ENCODE measurements at regions not wholly inside any gene's neighbourhood (a gene's known extent, or its start where the extent isn't known, plus 50 kb on each side); places are given as distances from the start of the nearest gene placed in this dataset.

- H3K4me3 ChIP-seq (ENCODE audit: low read depth, low read length) = no peak overlapping the region
- ChIA-PET POLR2A (no interaction called here), CTCF (no interaction called here)
- H3K36me3 ChIP-seq (ENCODE audit: control insufficient read depth, insufficient read depth, low read length) = no peaks in the 10 kb centered on the region
- H3K27me3 ChIP-seq (ENCODE audit: control insufficient read depth, insufficient read depth, low read length) = no peaks in the 10 kb centered on the region
- DNase-seq (ENCODE audit: low read depth) = no peak
- TF ChIP-seq, protein P1, sequence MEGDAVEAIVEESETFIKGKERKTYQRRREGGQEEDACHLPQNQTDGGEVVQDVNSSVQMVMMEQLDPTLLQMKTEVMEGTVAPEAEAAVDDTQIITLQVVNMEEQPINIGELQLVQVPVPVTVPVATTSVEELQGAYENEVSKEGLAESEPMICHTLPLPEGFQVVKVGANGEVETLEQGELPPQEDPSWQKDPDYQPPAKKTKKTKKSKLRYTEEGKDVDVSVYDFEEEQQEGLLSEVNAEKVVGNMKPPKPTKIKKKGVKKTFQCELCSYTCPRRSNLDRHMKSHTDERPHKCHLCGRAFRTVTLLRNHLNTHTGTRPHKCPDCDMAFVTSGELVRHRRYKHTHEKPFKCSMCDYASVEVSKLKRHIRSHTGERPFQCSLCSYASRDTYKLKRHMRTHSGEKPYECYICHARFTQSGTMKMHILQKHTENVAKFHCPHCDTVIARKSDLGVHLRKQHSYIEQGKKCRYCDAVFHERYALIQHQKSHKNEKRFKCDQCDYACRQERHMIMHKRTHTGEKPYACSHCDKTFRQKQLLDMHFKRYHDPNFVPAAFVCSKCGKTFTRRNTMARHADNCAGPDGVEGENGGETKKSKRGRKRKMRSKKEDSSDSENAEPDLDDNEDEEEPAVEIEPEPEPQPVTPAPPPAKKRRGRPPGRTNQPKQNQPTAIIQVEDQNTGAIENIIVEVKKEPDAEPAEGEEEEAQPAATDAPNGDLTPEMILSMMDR (IDR thresholded peaks at IDR 0.05; ENCODE audit: insufficient read depth, low read depth, low read length) = no peak
These were observed 298.2 kb upstream of the NXPH2 start for GRCh38 chr2:139078376-139078775.

DNA sequence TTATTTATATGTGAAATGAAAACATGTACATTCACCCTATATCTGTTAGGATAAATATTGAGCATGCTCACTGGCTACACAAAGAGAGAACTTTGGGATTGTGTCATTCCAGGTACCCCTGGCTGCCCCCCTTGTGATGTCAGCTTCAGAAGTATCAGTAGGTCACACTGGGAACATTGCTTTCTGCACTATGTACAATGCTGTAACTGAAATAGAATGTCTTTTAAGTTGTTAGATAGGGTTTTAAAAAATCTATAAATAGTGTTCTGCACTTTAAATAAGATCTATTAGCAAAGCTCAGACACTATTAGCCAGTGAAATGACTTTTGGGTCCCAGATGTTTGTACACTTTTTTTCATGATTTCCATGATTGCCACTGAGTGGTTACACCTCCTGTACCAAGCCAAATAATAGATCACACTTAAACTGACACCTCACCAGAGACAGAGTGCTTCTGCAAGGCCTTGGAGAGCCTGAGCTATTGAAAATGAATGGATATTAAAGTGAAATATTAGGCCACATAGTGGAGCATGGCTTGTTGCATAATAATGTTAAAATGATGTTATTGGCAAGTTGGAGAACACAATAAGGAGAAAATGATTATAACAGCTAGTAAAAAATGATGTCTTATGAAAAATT, 297.0 kb upstream of the NXPH2 start:
- POLR2A ChIA-PET = no interaction called here
- CTCF ChIA-PET = no interaction called here
- no peak for DNase-seq (ENCODE audit: low read depth)
- H3K27me3 ChIP-seq (ENCODE audit: control insufficient read depth, insufficient read depth, low read length) = no peaks in the 10 kb centered on the region
- no peaks in the 10 kb centered on the region for H3K36me3 ChIP-seq (ENCODE audit: control insufficient read depth, insufficient read depth, low read length)
- H3K4me3 ChIP-seq (ENCODE audit: low read depth, low read length) = no peak overlapping the region
- TF ChIP-seq, protein P1 (IDR thresholded peaks at IDR 0.05; ENCODE audit: insufficient read depth, low read depth, low read length) = no peak

DNA sequence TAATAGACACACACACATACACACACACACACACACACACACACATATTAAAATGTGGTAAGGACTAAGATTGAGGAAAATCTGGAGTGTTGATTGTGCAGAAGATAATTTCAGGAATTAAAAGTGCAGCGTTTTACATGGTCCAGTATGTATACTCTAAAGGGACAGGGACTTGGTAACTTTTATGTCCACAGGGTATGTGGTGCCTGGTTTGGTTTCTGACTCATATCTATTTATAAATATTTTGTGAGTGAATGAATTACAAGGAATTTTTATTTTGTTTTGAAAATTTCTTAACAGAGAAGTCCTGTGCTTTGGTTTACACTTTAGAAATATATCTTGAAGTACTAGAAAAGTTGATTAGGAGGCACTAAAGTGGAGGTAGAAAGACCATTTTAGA, 287.7 kb upstream of the NXPH2 start:
- POLR2A ChIA-PET = no interaction called here
- TF ChIP-seq, protein P1 (IDR thresholded peaks at IDR 0.05; ENCODE audit: insufficient read depth, low read depth, low read length) = no peak
- CTCF ChIA-PET = no interaction called here
- Histone ChIP-seq H3K4me3 (ENCODE audit: low read depth, low read length) (no peak overlapping the region), H3K27me3 (ENCODE audit: control insufficient read depth, insufficient read depth, low read length) (no peaks in the 10 kb centered on the region), H3K36me3 (ENCODE audit: control insufficient read depth, insufficient read depth, low read length) (no peaks in the 10 kb centered on the region)
- DNase-seq (ENCODE audit: low read depth) = no peak

GRCh38 chr2:139067072-139067471, 286.9 kb upstream of the NXPH2 start:
- no peaks in the 10 kb centered on the region for H3K27me3 ChIP-seq (ENCODE audit: control insufficient read depth, insufficient read depth, low read length)
- H3K4me3 ChIP-seq (ENCODE audit: low read depth, low read length) = no peak overlapping the region
- TF ChIP-seq, protein P1 (IDR thresholded peaks at IDR 0.05; ENCODE audit: insufficient read depth, low read depth, low read length) = no peak
- POLR2A ChIA-PET = no interaction called here
- no peak for DNase-seq (ENCODE audit: low read depth)
- CTCF ChIA-PET = no interaction called here
- no peaks in the 10 kb centered on the region for H3K36me3 ChIP-seq (ENCODE audit: control insufficient read depth, insufficient read depth, low read length)

GRCh38 chr2:139064159-139064558, 284.0 kb upstream of the NXPH2 start:
- H3K36me3 ChIP-seq (ENCODE audit: control insufficient read depth, insufficient read depth, low read length) = no peaks in the 10 kb centered on the region
- ChIA-PET POLR2A (no interaction called here), CTCF (no interaction called here)
- H3K27me3 ChIP-seq (ENCODE audit: control insufficient read depth, insufficient read depth, low read length) = no peaks in the 10 kb centered on the region
- H3K4me3 ChIP-seq (ENCODE audit: low read depth, low read length) = no peak overlapping the region
- no peak for DNase-seq (ENCODE audit: low read depth)
- TF ChIP-seq, protein P1 (IDR thresholded peaks at IDR 0.05; ENCODE audit: insufficient read depth, low read depth, low read length) = no peak

Measured in BJ (cell line).